Heart right ventricle (tissue), 16 donors: ENCODE measurements at regions not wholly inside any gene's neighbourhood (a gene's known extent, or its start where the extent isn't known, plus 50 kb on each side); places are given as distances from the start of the nearest gene placed in this dataset.

Source experiments
- ATAC-seq, 8 donors: fragments of 200-7000 bp; cut with Tn5 transposase; one replicate each; pipeline ENCODE4 v1.9.1; 2020; ENCODE audit warnings: mild to moderate bottlenecking in 8 of 8, moderate library complexity in 8 of 8, moderate number of reproducible peaks in 1 of 8
- DNase-seq, 2 donors: peaks; one replicate each; pipeline ENCODE4 v3.0.0-alpha.2; 2020
- H3K27ac ChIP-seq, 10 donors: fragments of 200-600 bp; sonication (generic) in 2 of 10; one replicate each; pipeline versions ENCODE4 v1.5.0 to v1.8.0; 2020 to 2022; ENCODE audit warnings: mild to moderate bottlenecking in 3 of 10
- H3K27me3 ChIP-seq, 7 donors: fragments of 200-600 bp; one replicate each; pipeline ENCODE4 v1.8.0; 2021 to 2022; ENCODE audit warnings: mild to moderate bottlenecking in 2 of 7
- H3K36me3 ChIP-seq, 9 donors: fragments of 200-600 bp; sonication (generic) in 1 of 9; one replicate each; pipeline versions ENCODE4 v1.5.0 to v1.8.0; 2020 to 2022; ENCODE audit warnings: mild to moderate bottlenecking in 2 of 9
- H3K4me1 ChIP-seq, 9 donors: fragments of 200-600 bp; sonication (generic) in 1 of 9; one replicate each; pipeline versions ENCODE4 v1.5.0 to v1.8.0; 2020 to 2022; ENCODE audit warnings: mild to moderate bottlenecking in 4 of 9
- H3K4me3 ChIP-seq, 10 donors: fragments of 200-600 bp; sonication (generic) in 2 of 10; one replicate each; pipeline versions ENCODE4 v1.5.0 to v1.8.0; 2020 to 2022; ENCODE audit warnings: mild to moderate bottlenecking in 7 of 10, moderate library complexity in 2 of 10
- H3K9me3 ChIP-seq, 11 donors: fragments of 200-600 bp in 10 of 11; sonication (generic) in 2 of 11; one replicate each; pipeline versions ENCODE4 v1.5.0 to v1.8.0; 2013 to 2022; ENCODE audit warnings: mild to moderate bottlenecking in 2 of 11, control low read depth in 1 of 11, moderate library complexity in 1 of 11
- CTCF ChIP-seq, 9 donors: fragments of 200-600 bp; sonication (generic) in 2 of 9; IDR thresholded peaks; one replicate each; pipeline versions ENCODE4 v1.5.0 to v1.8.0; 2021 to 2022; ENCODE audit warnings: antibody characterized with exemption in 9 of 9, mild to moderate bottlenecking in 5 of 9, moderate library complexity in 1 of 9
- WGBS, 2 donors: extraction: QIAGEN DNeasy Blood & Tissue Kit; methylation state at CpG; one replicate each; pipeline ENCODE4 v1.1.7; 2013; ENCODE audit warnings: inconsistent platforms in 1 of 2; 5-methylcytosine and 5-hydroxymethylcytosine counted together
- intact Hi-C, 10 donors: fragments of 100-400 bp; cut with DNase I; formaldehyde crosslinking; loops; one replicate each; pipeline versions ENCODE4 v1.11.1 to v1.14.2; 2022
- donor health status: Arrhythmogenic right ventricular cardiomyopathy.
- donor health status: ischemic (EF 13 %, LVEDD 7.1; RV severe dilation, severe dysfunction).
- donor health status: healthy with polysubstance abuse.
- donor health status: DM: no; HTN: yes; CAD: no.
- donor health status: DM: no; HTN: no; CAD: no.
- donor health status: ischemic (EF 25% LVEDD 6.9; RV normal size, moderate dysfunction).
- donor health status: ischemic (EF 25% LVEDD 5.7; RV mildly dilated, moderate dysfunction).
- donor health status: healthy.
- donor health status: DM: yes; HTN: yes; CAD: no.
- donor health status: Ischemic cardiomyopathy.
- donor health status: ischemic (EF 35%, LVEDD 5.7; RV mildly dilated, moderate dysfunction).
- donor health status: nonischemic (EF 11% LVEDD 7.7; RV severe dilation, severe dysfunction).
- donor health status: DM: yes; HTN: yes; CAD: no.
- donor health status: PGD.
- donor health status: ischemic (EF 29% LVEDD 5.4; RV normal size, mild dysfunction).
- donor health status: nonischemic (EF 23%, LVEDD 6.1; RV moderate dilation, normal function).

- Histone ChIP-seq H3K27ac (no peak overlapping the region), H3K9me3 (peaks cover 0 to 11% (median 0%) of the 10 kb centered on the region in 11 donors), H3K27me3 (no peaks in the 10 kb centered on the region), H3K36me3 (no peaks in the 10 kb centered on the region), H3K4me3 (no peak overlapping the region), H3K4me1 (no peaks in the 10 kb centered on the region)
- no peak for TF ChIP-seq CTCF (IDR thresholded peaks at IDR 0.05)
- ATAC-seq = no peak
- 83 to 86% methylated on average over 2 of the region's 2 CpGs for WGBS, 2 donors
- DNase-seq = no peak
- intact Hi-C loops = no loop called here
Measured at GRCh38 chr1:239493811-239494414, 107.5 kb downstream of the CHRM3 start.

GRCh38 chr1:239505094-239505493 is 118.7 kb downstream of the CHRM3 start:
- ATAC-seq (no peak), DNase-seq (no peak)
- Histone ChIP-seq H3K4me1 (no peaks in the 10 kb centered on the region), H3K27me3 (no peaks in the 10 kb centered on the region), H3K36me3 (no peaks in the 10 kb centered on the region), H3K27ac (no peak overlapping the region), H3K9me3 (peaks cover 0 to 52% (median 7%) of the 10 kb centered on the region in 11 donors), H3K4me3 (no peak overlapping the region)
- no peak for TF ChIP-seq CTCF (IDR thresholded peaks at IDR 0.05)
- intact Hi-C loops = no loop called here

- Histone ChIP-seq H3K4me1 (no peaks in the 10 kb centered on the region), H3K27me3 (no peaks in the 10 kb centered on the region), H3K27ac (no peak overlapping the region), H3K4me3 (no peak overlapping the region), H3K9me3 (peaks cover 0 to 43% (median 7%) of the 10 kb centered on the region in 11 donors), H3K36me3 (no peaks in the 10 kb centered on the region)
- intact Hi-C loops = no loop called here
- TF ChIP-seq CTCF (IDR thresholded peaks at IDR 0.05) = no peak
- WGBS, 2 donors = 88% methylated on average over 1 of the region's 1 CpG
- no peak for ATAC-seq
- DNase-seq = no peak
Measured at GRCh38 chr1:239507826-239508225, 121.5 kb downstream of the CHRM3 start.

- TF ChIP-seq CTCF (IDR thresholded peaks at IDR 0.05) = no peak
- Histone ChIP-seq H3K4me3 (no peak overlapping the region), H3K27me3 (no peaks in the 10 kb centered on the region), H3K27ac (no peak overlapping the region), H3K36me3 (no peaks in the 10 kb centered on the region), H3K9me3 (peaks cover 0 to 10% (median 0%) of the 10 kb centered on the region in 11 donors), H3K4me1 (no peaks in the 10 kb centered on the region)
- intact Hi-C loops = no loop called here
- WGBS, 2 donors = 72 to 74% methylated on average over 2 of the region's 2 CpGs
- no peak for DNase-seq
- no peak for ATAC-seq
Measured at GRCh38 chr1:239511875-239512274, 125.5 kb downstream of the CHRM3 start.
